HuH-7.5 (cell line): ENCODE measurements at regions not wholly inside any gene's neighbourhood (a gene's known extent, or its start where the extent isn't known, plus 50 kb on each side); places are given as distances from the start of the nearest gene placed in this dataset.
"Not testable (repeated sequence)": the region's sequence is repeated elsewhere in the genome, so short reads cannot be mapped to it uniquely, and the experiment has no call there.

ENCODE experiments used
- DNase-seq: peaks from one replicate; pipeline ENCODE4 v3.0.0; 2011; ENCODE audit warnings: low spot score

DNA sequence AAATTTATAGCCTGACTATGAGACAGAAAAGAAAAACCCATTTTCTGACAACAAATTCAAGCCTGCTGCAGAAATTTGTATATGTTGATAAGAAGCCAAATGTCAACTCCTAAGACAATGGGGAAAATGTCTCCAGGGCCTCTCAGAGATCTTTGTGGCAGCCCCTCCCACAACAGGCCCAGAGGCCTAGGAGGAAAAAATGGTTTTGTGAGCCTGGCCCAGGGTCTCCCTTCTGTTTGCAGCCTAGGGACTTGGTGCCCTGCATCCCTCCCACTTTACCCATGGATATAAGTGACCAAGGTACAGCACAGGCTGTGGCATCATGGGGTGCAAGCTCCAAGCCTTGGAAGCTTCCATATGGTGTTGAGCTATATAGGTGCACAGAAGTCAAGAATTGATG lies 740.2 kb downstream of the SEMA5A start:
- no peak for DNase-seq

DNA sequence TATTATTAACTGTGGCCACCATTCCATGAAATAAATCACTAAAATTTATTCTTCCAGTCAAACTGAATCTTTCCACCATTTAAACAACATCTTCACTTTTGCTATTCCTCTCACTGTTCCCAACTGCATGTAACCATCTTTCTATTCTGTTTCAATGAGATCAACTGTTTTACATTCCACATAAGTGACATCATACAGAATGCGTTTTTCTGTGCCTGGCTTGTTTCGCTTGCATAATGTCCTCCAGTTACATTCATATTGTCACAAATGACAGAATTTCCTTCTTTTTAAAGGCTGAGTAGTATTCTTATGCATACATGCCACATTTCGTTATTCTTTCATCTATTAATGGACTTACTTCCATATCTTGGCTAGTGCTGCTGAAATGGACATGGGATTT lies 738.2 kb downstream of the SEMA5A start:
- DNase-seq, result no peak

DNA sequence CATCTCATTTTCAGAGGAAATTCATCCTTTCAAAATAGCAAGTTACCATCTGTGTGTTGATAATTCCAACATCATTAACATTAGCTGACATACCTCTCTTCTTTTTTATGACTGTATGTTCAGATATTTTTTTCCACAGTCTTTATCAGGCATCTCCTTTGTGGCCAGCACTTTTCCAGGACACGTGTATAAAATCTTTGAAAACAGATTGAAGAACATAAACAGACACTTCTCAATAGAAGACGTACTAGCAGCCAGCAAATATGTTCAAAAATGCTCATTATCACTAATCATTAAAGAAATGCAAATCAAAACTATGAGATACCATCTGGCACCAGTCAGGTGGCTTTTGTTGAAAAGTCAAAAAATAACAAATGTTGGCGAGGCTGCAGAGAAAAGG lies 734.3 kb downstream of the SEMA5A start:
- DNase-seq, result no peak

DNA sequence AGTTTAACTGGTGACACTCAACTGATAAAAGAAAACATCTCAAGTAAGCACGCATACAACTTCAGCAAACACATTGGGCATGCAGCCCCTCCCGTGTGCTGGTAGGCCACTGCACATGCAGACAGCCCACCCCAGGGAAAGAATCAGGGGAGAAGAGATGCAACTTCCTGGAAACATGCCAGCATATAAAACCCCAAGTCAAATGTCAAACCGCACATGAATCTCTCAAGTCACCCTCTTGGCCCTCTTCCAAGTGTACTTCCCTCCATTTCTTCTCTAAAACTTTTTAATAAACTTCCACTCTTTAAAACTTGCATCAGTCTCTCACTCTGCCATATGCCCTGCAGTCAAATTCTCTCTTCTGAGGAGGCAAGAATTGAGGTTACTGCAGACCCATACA lies 732.7 kb downstream of the SEMA5A start:
- no peak for DNase-seq

DNA sequence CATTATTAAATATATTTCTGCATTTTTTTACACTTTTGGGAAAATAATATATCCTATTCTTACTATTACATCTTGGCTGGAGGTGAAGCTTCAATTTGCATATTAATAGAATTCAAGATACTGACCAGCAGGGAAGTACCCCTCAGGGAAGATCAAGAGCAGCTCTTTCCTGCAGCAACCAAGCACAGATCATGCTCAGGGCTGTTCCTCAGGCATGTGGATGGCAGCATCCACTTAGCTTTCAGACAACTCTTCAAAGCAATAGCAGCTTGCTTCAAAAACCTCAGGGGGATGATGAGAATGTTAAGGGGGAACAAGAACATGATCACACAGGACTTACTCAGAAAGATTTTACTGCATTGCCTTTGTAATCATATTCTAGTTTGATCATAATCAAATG lies 731.8 kb downstream of the SEMA5A start:
- DNase-seq, result no peak

DNA sequence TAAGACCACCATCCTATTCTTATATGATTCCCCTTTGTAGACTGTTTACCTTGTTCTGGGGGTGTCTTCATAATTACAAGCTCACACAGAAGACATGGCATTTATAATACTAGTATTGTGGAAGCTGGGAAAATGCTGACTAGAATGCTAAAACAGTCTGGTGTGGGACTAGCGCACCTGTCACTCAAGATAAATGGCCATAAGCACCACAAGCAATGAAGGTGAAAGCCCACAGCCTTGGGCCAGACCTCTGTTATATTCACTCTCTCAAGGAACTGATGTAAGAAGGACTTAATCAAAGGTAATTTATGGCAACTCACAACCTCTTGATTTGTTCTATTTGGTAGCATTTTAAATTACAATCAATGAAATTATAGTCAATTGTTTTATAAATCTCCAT lies 721.5 kb downstream of the SEMA5A start:
- DNase-seq, result no peak

DNA sequence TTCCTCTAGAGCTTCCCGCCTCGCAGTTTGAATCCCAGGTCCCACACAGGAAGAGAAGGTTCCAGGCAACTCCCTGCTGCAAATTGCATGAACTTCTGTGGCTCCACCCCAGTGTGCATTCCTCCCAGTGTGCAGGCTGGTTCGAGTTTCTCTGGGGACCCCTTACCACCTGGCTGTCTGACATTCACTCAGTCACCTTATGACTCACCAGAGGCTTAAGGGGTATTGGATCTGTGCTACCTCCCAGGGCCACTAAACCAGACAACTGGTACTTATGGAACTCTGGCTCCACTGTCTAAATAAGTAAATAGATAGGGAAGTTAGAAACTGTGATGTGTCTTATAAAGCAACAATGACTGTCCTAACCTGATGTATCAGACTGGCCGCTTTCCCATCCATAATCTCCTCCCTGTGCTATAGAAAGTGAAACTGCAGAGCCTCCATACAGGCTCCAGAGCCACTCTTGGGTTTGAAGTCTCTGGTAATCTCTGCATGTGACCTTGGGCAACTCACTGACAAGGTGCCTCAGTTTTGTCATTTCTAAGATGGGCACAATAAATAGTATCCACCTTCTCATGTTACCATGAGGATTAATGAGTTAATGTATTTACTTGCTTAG lies 720.6 kb downstream of the SEMA5A start:
- DNase-seq, result no peak

DNA sequence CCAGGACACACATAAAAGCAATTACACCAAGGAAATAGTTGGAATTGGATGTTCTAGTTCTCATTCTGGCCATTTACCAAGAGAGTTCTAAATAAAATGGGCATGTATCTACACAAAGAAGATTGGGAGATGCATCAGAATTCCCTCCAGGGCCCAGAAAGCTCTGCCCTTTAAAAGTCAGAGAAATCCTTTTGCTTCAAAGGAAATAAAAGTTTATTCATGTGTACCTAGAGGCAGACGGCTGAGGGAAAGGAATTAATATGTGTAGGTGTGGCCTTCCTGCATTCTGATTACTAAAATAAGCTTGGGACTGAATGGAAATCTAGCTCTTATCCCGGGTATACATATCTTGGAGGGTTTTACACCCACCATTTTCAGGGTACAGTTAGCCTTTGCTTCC lies 719.4 kb downstream of the SEMA5A start:
- no peak for DNase-seq

DNA sequence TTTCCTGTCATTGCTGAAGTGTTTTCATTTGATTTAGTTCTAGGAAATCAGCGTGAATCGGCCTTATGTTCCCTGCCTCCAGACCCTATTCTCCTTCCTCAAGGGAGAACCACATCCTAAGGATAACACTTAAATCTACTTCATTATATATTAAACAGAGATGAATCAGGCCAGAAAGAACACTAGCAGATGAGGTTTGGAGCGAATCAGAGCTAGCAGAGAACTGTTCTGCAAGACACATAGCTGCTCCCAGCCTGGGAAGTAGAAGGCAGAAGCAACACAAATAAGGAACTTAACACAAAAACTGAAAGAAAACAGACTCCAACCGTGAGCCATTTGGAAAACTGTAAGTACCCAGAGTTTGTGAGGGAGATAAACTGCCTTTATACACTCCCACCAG lies 718.2 kb downstream of the SEMA5A start:
- DNase-seq, result no peak

DNA sequence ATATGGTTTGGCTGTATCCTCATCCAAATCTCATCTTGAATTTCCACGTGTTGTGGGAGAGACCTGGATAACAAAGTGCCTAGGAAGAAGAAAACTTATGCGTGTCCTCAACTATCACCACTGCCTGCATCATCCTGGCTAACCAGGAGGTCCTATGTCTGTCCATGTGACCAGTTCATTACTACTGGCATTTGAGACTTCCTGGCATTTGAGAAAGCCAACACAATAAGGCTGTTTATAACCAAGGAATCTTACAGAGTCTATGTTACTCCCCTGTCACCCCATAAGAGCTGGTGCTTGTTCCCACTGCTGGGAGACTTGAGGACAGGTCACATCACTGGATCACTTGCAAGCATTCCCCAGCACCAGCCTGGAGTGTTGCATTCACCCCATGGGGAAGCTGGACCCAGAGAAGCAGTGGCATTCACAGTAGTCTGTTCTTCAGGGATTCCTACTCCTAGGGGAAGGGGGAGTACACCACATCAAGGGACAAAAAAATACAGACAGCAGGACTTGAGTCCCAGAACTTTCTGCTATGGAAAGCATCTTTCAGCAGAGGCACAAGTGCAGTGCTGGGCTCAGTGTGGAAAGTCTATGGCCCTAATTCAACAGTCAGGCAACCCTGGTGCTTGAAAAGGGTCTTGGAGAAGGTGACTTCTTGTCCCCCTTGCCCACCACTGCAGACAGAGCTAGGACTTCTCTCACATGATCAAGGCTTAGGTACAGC lies 717.1 kb downstream of the SEMA5A start:
- no peak for DNase-seq

DNA sequence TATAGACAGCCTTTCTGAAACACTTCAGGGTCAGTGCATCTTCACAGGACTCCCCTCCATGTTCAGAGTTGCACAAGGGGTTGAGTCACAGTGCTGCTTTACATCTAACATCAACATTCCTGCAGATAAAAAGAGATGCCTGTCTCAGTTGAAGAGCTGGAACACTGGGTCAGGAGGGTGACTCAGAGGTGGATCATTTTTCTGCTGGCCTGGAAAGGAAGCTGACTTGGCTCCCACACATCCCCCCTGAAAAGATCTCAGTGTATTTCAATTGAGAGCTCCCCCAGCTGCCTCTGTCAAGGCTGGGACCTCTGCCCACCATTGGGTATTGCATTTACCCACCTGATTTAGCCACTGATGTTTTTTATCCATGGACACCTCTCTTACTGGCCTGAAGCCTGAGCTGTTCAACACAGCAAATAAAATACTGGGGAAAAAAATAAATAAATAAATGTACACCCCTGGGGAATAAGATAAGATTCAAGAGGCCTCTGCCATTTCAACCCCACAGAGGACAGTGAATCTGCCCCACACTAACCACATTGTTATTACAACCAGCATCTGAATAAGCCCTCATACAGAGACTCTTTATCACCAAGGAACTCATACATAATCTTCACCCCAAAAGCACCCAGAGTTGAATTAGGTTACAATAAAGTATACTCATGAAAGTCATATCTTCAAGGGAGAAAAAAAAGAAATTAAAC lies 716.4 kb downstream of the SEMA5A start:
- DNase-seq, result no peak

DNA sequence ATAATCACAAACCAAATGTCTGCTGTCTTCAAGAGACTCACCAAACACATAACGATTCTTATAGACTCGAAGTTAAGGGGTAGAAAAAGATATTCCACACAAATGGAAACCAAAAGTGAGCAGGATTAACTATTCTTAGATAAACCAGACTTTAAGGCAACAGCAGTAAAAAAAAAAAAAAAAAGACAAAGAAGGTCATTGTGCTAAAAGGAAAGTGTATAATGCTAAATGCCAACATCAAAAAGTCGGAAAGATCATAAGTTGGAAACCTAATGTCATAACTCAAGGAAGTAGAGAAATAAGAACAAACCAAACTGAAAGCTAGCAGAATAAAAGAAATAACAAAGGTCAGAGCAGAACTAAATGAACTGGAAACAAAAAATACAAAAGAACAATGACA lies 714.6 kb downstream of the SEMA5A start:
- no peak for DNase-seq

DNA sequence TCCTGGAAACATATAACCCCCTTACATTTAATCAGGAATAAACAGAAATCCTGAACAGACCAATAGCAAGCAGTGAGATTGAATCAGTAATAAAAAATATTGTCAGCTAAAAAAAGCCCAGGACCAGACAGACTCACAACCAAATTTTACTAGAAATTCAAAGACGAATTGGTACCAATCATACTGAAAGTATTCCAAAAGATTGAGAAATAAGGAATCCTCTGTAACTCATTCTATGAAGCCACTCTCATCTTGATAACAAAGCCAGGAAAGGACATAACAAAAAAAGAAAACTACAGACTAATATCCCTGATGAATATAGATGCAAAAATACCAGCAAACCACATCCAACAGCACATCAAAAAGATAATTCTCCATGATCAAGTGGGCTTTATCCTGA lies 714.0 kb downstream of the SEMA5A start:
- no peak for DNase-seq

DNA sequence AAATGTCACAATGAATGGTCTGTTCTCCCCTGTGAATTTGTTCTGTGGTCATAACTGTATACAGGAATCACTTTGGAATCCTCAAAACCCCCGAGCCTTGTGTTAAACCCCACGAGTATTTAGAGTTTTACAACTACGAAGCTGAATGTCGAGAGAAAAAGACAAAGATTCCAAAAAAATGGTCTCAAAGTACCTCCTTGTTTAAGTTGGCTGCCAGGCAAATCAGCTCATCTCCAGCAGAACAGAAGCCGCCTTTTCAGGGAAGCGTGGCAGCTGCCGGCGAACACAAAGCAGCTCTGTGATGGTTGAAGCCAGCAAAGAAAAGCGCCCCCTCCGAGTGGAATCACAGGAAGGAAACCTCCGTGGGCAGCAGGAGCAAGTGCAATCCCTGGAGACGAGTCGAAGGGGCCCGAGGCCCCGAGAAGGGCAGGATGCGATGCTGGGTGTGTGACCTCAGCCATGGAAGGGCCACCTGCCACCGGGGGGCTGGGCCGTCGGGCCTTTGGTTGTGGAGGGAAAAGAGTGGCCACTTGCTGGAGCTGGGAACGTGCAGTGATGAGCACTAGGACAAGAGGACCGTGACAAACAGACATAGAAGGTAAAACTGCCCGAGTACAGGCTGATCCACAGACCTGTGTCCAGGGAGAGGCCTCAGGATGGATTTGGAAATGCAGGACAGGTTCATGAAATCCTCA lies 706.4 kb downstream of the SEMA5A start:
- DNase-seq, result no peak

DNA sequence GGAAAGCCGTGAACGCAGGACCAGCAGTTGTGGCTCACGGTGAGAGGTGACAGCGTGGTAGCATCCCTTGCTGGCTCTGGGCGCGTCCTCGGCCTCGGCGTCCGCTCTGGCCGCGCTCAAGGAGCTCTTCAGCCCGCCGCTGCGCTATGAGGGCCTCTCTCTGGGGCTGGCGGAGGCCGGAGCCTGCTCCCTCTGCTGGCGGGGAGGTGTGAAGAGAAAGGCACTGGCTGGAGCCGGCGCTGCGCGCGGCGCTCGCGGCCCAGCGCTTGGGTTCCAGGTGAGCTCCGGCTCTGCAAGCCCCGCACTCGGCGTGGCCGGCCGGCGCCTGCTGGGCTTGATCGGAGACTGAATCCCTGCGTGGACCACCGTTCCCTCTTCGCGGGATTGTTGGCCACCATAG lies 705.6 kb downstream of the SEMA5A start:
- DNase-seq, result no peak

DNA sequence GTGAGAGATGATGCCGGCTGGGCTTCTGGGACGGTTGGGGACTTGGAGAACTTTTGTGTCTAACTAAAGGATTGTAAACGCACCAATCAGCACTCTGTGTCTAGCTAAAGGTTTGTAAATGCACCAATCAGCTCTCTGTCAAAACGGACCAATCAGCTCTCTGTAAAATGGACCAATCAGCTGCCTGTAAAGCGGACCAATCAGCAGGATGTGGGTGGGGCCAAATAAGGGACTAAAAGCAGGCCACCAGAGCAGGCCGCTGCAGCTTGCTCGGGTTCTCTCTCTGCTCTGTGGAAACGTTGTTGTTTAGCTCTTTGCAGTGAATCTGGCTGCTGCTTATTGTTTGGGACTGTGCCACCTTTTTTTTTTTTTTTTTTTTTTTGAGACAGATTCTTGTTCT lies 705.1 kb downstream of the SEMA5A start:
- not testable (repeated sequence) for DNase-seq

DNA sequence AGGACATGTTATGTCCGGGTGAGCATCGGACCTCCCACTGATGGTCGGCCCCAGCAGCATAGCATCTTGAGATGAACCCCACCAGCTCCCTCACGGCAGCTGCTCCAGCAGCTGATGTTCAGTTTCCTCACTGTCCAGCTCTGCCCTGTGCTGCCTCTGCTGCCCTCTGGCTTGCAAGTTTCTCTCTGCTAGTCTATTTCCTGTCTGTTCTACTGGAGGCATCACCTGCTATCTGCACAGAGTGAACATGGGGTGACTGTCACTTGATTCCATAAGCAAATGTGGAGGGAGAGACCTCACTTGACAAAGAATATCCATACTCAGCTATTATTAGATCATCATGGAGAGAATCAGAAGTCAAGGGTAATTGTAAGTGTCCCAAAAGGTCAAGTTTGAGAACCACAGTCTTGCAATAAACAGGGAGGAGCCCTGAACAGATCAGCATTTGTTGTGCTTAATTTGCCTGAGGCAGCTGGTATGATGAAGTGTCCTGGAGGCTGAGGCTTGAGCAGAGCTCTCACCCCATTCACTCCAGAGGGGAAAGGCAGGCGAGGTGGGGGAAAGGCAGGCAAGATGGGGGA lies 702.8 kb downstream of the SEMA5A start:
- DNase-seq, result no peak

DNA sequence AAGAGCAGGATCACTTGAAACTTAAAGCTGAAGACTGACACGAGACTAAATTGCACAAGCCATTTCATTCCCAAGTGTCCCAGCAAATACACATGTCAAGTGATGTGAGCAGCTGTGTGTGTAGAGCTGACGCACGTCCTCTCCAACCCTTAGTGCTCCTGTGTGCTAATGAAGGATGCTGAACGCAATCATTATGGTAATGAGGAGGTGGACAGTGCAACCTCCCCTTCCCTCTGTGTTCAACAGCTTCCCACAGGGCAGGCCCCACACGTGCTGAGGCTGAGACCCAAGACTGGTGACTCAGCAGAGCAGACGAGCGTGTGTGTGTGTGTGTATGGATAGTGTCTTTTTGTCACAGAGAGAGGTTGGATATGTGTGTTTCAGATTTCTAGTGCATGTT lies 702.1 kb downstream of the SEMA5A start:
- DNase-seq, result no peak

DNA sequence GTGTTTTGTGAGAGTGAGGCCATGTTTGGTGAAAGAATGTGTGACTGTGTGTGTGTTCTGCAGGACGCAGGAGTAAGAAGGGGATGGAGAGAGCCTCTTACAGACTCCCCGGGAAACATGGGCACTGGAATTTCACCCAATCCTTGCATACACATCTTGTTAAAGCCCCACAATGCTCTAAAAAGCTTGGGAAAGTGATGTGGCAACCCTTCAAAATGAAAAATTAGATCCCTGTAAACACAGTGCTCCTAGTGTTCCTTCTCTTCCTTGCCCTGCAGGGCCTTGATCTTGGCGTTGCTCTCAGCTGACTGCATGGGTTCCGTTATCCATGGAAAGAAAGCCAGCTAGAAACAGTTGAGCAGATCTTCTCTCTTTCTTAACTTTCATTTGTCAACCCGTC lies 701.7 kb downstream of the SEMA5A start:
- no peak for DNase-seq

DNA sequence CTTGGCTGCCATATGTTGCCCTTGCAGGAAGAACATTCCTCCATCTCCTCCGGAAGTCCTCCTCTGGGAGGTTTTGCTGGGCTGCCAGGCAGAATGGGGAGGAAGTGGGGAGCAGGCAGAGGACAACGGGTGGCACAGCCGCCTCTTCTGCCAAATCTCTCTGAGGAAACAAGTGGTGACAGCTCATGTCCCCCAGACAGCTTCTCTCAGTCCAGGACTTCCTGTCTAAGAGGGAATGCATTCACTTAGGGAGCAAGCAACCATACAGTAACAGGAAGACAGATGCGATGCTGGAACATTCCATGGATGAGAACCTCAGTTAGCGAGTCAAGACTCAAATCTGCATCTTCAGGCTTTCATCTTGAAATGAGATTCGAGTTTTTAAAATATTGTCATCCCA lies 701.0 kb downstream of the SEMA5A start:
- no peak for DNase-seq

DNA sequence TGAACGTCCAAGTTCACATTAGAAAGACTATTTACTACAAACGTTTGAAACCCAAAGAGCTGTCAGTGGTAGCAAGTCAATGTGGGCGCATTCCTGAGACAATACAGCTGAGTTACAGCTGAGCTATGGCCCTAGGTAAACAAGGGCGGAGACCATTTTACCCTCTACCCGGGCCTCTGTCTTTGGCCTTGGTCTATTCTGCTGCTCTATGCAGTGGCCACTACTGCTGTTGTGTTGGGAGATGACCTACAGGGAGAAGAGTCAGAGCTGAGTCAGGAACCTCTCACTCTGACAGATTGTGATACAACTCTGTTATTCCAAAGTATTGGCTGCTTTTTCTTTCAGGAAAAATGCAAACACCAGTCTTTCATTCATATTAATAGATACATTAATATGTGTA lies 700.6 kb downstream of the SEMA5A start:
- DNase-seq, result no peak

DNA sequence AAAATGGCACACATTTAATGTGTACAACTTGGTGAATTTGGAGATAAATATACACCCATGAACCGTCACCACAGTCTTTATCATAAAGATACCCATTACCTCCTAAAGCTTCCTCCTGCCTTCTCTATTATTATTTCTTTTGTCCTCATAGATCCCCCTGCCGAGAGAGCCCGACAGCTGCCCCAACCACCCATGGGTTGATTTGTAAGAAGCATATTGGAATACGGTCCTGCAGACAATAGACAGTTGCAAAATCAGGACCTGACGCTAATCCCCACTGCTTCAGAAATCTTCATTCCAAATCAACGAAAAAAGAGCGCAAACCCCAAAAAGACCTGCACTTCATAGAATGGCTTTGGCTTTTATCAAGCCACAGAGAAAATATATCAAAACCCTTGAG lies 697.5 kb downstream of the SEMA5A start:
- DNase-seq, result no peak
